Transverse colon (tissue), 4 donors: ENCODE measurements at regions not wholly inside any gene's neighbourhood (a gene's known extent, or its start where the extent isn't known, plus 50 kb on each side); places are given as distances from the start of the nearest gene placed in this dataset.

Experiments
- CTCF ChIP-seq, 5 experiments: fragments of 200-600 bp in 3 of 5; fragments of 450-650 bp in 2 of 5; sonication (generic) in 3 of 5; IDR thresholded peaks; 1 replicate in 2 of 5; 2 replicates in 3 of 5; pipeline ENCODE4 v1.5.1; 2016 to 2017; ENCODE audit warnings: antibody characterized with exemption in 5 of 5, inconsistent platforms in 3 of 5, mild to moderate bottlenecking in 2 of 5, moderate library complexity in 1 of 5
- EP300 ChIP-seq: sonication (generic); formaldehyde crosslinking; IDR thresholded peaks from one replicate; pipeline ENCODE4 v1.6.1; 2017; ENCODE audit warnings: antibody characterized with exemption, low read depth
- POLR2A ChIP-seq: fragments of 450-650 bp; IDR thresholded peaks from one replicate; pipeline ENCODE4 v1.6.1; 2016; ENCODE audit warnings: antibody characterized with exemption, mild to moderate bottlenecking, moderate library complexity
- POLR2AphosphoS5 ChIP-seq, 3 donors: sonication (generic); formaldehyde crosslinking; IDR thresholded peaks; one replicate each; pipeline ENCODE4 v1.6.1; 2016; ENCODE audit warnings: antibody characterized with exemption in 3 of 3

GRCh38 chr10:131478377-131478989 lies 167.0 kb upstream of the TCERG1L start:
- no peak for TF ChIP-seq CTCF (IDR thresholded peaks at IDR 0.05)
- no peak for TF ChIP-seq POLR2A
- TF ChIP-seq POLR2AphosphoS5 (IDR thresholded peaks at IDR 0.05), result no peak
- TF ChIP-seq EP300, result no peak
